K562 (cell line): ENCODE measurements at regions not wholly inside any gene's neighbourhood (a gene's known extent, or its start where the extent isn't known, plus 50 kb on each side); places are given as distances from the start of the nearest gene placed in this dataset.
"Not testable (repeated sequence)": the region's sequence is repeated elsewhere in the genome, so short reads cannot be mapped to it uniquely, and the experiment has no call there.

Source experiments
- BMI1 ChIP-seq: fragments of 150-350 bp; IDR thresholded peaks from 2 replicates; pipeline ENCODE4 v1.6.1; 2014; ENCODE audit warnings: low read length
- GABPB1 ChIP-seq: sonication (generic); formaldehyde crosslinking; IDR thresholded peaks from 2 replicates; pipeline ENCODE4 v1.8.0; 2022; ENCODE audit warnings: mild to moderate bottlenecking, missing genetic modification reagents
- NR2C2 ChIP-seq, 2 experiments: fragments of 200-800 bp in 1 of 2; sonication (Bioruptor generic) in 1 of 2; sonication (generic) in 1 of 2; formaldehyde crosslinking in 1 of 2; IDR thresholded peaks; 2 replicates each; pipeline versions ENCODE4 v1.6.1 to v1.8.0; 2016 to 2022; ENCODE audit warnings: mild to moderate bottlenecking in 1 of 2, missing compliant biosample characterization in 1 of 2, missing genetic modification characterization in 1 of 2, missing genetic modification reagents in 1 of 2
- RAD21 ChIP-seq, 2 experiments: fragments of 250-450 bp in 1 of 2; fragments of 450-650 bp in 1 of 2; sonication (Bioruptor Pico) in 1 of 2; formaldehyde crosslinking in 1 of 2; IDR thresholded peaks in 1 of 2; conservative IDR thresholded peaks in 1 of 2; 2 replicates each; pipeline versions ENCODE4 v1.4.0 to v1.8.0; 2020 to 2022; ENCODE audit warnings: mild to moderate bottlenecking in 2 of 2, moderate library complexity in 1 of 2
- STAT5B ChIP-seq: fragments of 250-450 bp; sonication (Bioruptor Pico); IDR thresholded peaks from 2 replicates; pipeline ENCODE4 v1.8.0; 2021; ENCODE audit warnings: mild to moderate bottlenecking, inconsistent platforms
- TCF7L2 ChIP-seq: fragments of 150-350 bp; IDR thresholded peaks from 2 replicates; pipeline ENCODE4 v1.6.1; 2016; ENCODE audit warnings: low read depth, mild to moderate bottlenecking, low read length, moderate library complexity
- WHSC1 ChIP-seq: IDR thresholded peaks from one replicate; pipeline ENCODE4 v1.6.1; 2012; ENCODE audit warnings: low read length, control low read depth, inconsistent platforms
- TF ChIP-seq, protein P1 (sequence below), 3 experiments: IDR thresholded peaks in 2 of 3; conservative IDR thresholded peaks in 1 of 3; 2 replicates each; pipeline ENCODE4 v1.5.1; 2011 to 2012; ENCODE audit warnings: low read length in 3 of 3, mild to moderate bottlenecking in 3 of 3, control low read depth in 2 of 3, improper control_type of control experiment in 1 of 3, inconsistent platforms in 1 of 3, low read depth in 1 of 3, mixed read lengths in 1 of 3, moderate library complexity in 1 of 3; ENCODE audit not compliant: insufficient read depth in 2 of 3

DNA sequence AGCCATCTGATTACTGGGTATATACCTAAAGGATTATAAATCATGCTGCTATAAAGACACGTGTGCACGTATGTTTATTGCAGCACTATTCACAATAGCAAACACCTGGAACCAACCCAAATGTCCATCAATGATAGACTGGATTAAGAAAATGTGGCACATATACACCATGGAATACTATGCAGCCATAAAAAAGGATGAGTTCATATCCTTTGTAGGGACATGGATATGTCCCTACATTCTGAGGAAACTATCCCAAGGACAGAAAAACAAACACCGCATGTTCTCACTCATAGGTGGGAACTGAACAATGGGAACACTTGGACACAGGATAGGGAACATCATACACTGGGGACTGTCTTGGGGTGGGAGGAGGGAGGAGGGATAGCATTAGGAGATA lies 165.7 kb downstream of the CETN3 start:
- not testable (repeated sequence) for TF ChIP-seq WHSC1; GABPB1; STAT5B; RAD21 (CRISPR knock-in tag; conservative IDR thresholded peaks at IDR 0.05 in 1 of 2, IDR thresholded peaks at IDR 0.05 in 1 of 2); BMI1; TCF7L2; NR2C2 (CRISPR knock-in tag; IDR thresholded peaks at IDR 0.05); NR2C2 (tag; IDR thresholded peaks at IDR 0.05)
- TF ChIP-seq, protein P1, sequence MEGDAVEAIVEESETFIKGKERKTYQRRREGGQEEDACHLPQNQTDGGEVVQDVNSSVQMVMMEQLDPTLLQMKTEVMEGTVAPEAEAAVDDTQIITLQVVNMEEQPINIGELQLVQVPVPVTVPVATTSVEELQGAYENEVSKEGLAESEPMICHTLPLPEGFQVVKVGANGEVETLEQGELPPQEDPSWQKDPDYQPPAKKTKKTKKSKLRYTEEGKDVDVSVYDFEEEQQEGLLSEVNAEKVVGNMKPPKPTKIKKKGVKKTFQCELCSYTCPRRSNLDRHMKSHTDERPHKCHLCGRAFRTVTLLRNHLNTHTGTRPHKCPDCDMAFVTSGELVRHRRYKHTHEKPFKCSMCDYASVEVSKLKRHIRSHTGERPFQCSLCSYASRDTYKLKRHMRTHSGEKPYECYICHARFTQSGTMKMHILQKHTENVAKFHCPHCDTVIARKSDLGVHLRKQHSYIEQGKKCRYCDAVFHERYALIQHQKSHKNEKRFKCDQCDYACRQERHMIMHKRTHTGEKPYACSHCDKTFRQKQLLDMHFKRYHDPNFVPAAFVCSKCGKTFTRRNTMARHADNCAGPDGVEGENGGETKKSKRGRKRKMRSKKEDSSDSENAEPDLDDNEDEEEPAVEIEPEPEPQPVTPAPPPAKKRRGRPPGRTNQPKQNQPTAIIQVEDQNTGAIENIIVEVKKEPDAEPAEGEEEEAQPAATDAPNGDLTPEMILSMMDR (IDR thresholded peaks at IDR 0.05 in 2 of 3, conservative IDR thresholded peaks at IDR 0.05 in 1 of 3; ENCODE audit: insufficient read depth in 2 of 3, low read depth in 1 of 3, low read length in 3 of 3), result not testable (repeated sequence)
